Suprapubic skin (tissue), 4 donors: ENCODE measurements at regions not wholly inside any gene's neighbourhood (a gene's known extent, or its start where the extent isn't known, plus 50 kb on each side); places are given as distances from the start of the nearest gene placed in this dataset.

Experiments
- DNase-seq, 2 donors: peaks; one replicate each; pipeline ENCODE4 v3.0.0-alpha.2; 2019; ENCODE audit warnings: low spot score in 2 of 2
- H3K27ac ChIP-seq: fragments of 200-600 bp; sonication (generic); one replicate; pipeline ENCODE4 v1.5.1; 2019
- H3K27me3 ChIP-seq: fragments of 200-600 bp; sonication (generic); one replicate; pipeline ENCODE4 v1.5.1; 2019
- H3K36me3 ChIP-seq: fragments of 200-600 bp; sonication (generic); one replicate; pipeline ENCODE4 v1.5.1; 2019
- H3K4me1 ChIP-seq: fragments of 200-600 bp; sonication (generic); one replicate; pipeline ENCODE4 v1.5.1; 2019
- H3K4me3 ChIP-seq: fragments of 200-600 bp; sonication (generic); one replicate; pipeline ENCODE4 v1.5.1; 2019; ENCODE audit warnings: mild to moderate bottlenecking
- H3K9me3 ChIP-seq: fragments of 200-600 bp; sonication (generic); one replicate; pipeline ENCODE4 v1.5.1; 2019
- EP300 ChIP-seq: sonication (generic); formaldehyde crosslinking; IDR thresholded peaks from one replicate; pipeline ENCODE4 v1.6.1; 2017; ENCODE audit warnings: antibody characterized with exemption
- POLR2A ChIP-seq, 2 donors: fragments of 450-650 bp; IDR thresholded peaks; one replicate each; pipeline ENCODE4 v1.6.1; 2017; ENCODE audit warnings: antibody characterized with exemption in 2 of 2, mild to moderate bottlenecking in 2 of 2, moderate library complexity in 2 of 2
- POLR2AphosphoS5 ChIP-seq, 3 donors: sonication (generic); formaldehyde crosslinking; IDR thresholded peaks; one replicate each; pipeline ENCODE4 v1.6.1; 2017; ENCODE audit warnings: antibody characterized with exemption in 3 of 3
- WGBS: methylation state at CpG from one replicate; pipeline ENCODE4 v1.1.5; 2018; 5-methylcytosine and 5-hydroxymethylcytosine counted together
- TF ChIP-seq, protein P1 (sequence below), 2 donors: fragments of 200-600 bp in 1 of 2; fragments of 450-650 bp in 1 of 2; sonication (generic) in 1 of 2; IDR thresholded peaks; one replicate each; pipeline ENCODE4 v1.5.1; 2016 to 2019; ENCODE audit warnings: antibody characterized with exemption in 2 of 2, mild to moderate bottlenecking in 1 of 2, moderate library complexity in 1 of 2

DNA sequence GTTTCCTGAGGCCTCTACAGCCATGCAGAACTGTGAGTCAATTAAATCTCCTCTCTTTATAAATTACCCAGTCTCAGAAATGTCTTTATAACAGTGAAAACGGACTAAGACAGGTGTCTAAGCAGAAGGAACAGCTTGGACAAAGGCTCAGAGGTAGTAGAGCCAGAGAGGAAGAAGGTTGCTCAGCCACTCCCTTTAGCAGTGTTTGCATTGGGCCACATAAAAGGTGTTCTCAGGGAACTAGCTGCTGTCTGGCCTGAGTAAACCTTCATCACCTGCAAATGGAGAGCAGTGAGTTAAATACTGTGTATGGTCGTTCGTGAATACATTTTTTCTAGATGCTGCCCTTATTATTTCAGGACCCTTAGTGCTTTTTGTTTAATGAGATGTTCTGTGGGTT is 383.4 kb downstream of the EFNB2 start:
- 88% methylated on average over 3 of the region's 3 CpGs for WGBS
- H3K9me3 ChIP-seq: no peaks in the 10 kb centered on the region
- no peaks in the 10 kb centered on the region for H3K36me3 ChIP-seq
- no peak overlapping the region for H3K4me3 ChIP-seq
- no peak for TF ChIP-seq POLR2AphosphoS5 (IDR thresholded peaks at IDR 0.05)
- no peak for TF ChIP-seq POLR2A (IDR thresholded peaks at IDR 0.05)
- TF ChIP-seq, protein P1, sequence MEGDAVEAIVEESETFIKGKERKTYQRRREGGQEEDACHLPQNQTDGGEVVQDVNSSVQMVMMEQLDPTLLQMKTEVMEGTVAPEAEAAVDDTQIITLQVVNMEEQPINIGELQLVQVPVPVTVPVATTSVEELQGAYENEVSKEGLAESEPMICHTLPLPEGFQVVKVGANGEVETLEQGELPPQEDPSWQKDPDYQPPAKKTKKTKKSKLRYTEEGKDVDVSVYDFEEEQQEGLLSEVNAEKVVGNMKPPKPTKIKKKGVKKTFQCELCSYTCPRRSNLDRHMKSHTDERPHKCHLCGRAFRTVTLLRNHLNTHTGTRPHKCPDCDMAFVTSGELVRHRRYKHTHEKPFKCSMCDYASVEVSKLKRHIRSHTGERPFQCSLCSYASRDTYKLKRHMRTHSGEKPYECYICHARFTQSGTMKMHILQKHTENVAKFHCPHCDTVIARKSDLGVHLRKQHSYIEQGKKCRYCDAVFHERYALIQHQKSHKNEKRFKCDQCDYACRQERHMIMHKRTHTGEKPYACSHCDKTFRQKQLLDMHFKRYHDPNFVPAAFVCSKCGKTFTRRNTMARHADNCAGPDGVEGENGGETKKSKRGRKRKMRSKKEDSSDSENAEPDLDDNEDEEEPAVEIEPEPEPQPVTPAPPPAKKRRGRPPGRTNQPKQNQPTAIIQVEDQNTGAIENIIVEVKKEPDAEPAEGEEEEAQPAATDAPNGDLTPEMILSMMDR (IDR thresholded peaks at IDR 0.05): no peak
- no peak for TF ChIP-seq EP300
- peak overlapping the region; percentile 57 for H3K27ac ChIP-seq
- H3K27me3 ChIP-seq: no peaks in the 10 kb centered on the region
- no peak for DNase-seq
- no peaks in the 10 kb centered on the region for H3K4me1 ChIP-seq

DNA sequence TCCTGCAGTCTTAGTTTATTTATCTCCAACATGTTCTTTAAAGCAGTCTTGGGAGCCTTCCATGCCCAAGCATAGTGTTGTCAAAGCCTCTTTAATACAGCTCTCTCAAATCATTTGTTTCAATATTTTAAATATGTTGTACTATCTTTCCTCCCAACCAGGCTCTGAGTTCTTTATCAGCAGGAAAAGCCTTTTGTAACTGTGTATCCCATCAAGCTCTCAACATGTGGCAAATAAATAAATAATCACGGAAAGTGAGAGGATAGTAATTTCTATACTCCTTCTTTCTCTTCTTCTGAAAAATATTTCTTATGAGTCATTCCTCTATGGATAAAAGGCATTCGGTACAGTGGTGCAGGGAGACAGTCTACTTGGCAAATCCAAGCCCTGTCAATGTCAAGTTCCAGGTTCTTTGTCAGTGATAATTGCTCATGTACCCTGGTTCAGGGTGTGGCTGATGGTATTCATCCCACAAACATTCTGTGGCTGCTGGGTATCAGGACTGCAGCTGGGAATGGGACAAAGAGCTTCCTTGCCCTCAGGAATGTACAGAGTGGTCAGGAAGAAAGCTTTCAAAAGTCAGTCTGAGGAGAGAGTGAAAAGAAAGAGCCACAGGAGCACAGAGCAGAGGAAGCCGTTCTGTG is 384.3 kb downstream of the EFNB2 start:
- 36% methylated on average over 3 of the region's 3 CpGs for WGBS
- TF ChIP-seq, protein P1 (IDR thresholded peaks at IDR 0.05): no peak
- TF ChIP-seq POLR2A (IDR thresholded peaks at IDR 0.05): no peak
- no peak for TF ChIP-seq POLR2AphosphoS5 (IDR thresholded peaks at IDR 0.05)
- no peak for TF ChIP-seq EP300
- no peaks in the 10 kb centered on the region for H3K4me1 ChIP-seq
- DNase-seq: no peak
- H3K4me3 ChIP-seq: no peak overlapping the region
- H3K27me3 ChIP-seq: no peaks in the 10 kb centered on the region
- no peaks in the 10 kb centered on the region for H3K9me3 ChIP-seq
- no peaks in the 10 kb centered on the region for H3K36me3 ChIP-seq
- peak overlapping the region; percentile 57 for H3K27ac ChIP-seq

GRCh38 chr13:106145997-106146864 is 389.2 kb downstream of the EFNB2 start:
- H3K36me3 ChIP-seq: no peaks in the 10 kb centered on the region
- H3K27ac ChIP-seq: no peak overlapping the region
- no peak for DNase-seq
- no peaks in the 10 kb centered on the region for H3K9me3 ChIP-seq
- TF ChIP-seq EP300 (no peak), POLR2AphosphoS5 (IDR thresholded peaks at IDR 0.05) (no peak), POLR2A (IDR thresholded peaks at IDR 0.05) (no peak)
- TF ChIP-seq, protein P1 (IDR thresholded peaks at IDR 0.05): no peak
- H3K4me3 ChIP-seq: no peak overlapping the region
- WGBS: 90% methylated on average over 2 of the region's 2 CpGs
- no peaks in the 10 kb centered on the region for H3K27me3 ChIP-seq
- H3K4me1 ChIP-seq: peaks cover 8% of the 10 kb centered on the region

GRCh38 chr13:106145070-106145469 is 390.4 kb downstream of the EFNB2 start:
- no peak for TF ChIP-seq POLR2A (IDR thresholded peaks at IDR 0.05)
- TF ChIP-seq, protein P1 (IDR thresholded peaks at IDR 0.05): no peak
- no peak for TF ChIP-seq EP300
- TF ChIP-seq POLR2AphosphoS5 (IDR thresholded peaks at IDR 0.05): no peak
- Histone ChIP-seq H3K36me3 (no peaks in the 10 kb centered on the region), H3K27ac (peak overlapping the region; percentile 14), H3K4me1 (peaks cover 8% of the 10 kb centered on the region), H3K4me3 (no peak overlapping the region), H3K27me3 (no peaks in the 10 kb centered on the region), H3K9me3 (no peaks in the 10 kb centered on the region)
- DNase-seq: no peak
- WGBS: 90% methylated on average over 1 of the region's 1 CpG

DNA sequence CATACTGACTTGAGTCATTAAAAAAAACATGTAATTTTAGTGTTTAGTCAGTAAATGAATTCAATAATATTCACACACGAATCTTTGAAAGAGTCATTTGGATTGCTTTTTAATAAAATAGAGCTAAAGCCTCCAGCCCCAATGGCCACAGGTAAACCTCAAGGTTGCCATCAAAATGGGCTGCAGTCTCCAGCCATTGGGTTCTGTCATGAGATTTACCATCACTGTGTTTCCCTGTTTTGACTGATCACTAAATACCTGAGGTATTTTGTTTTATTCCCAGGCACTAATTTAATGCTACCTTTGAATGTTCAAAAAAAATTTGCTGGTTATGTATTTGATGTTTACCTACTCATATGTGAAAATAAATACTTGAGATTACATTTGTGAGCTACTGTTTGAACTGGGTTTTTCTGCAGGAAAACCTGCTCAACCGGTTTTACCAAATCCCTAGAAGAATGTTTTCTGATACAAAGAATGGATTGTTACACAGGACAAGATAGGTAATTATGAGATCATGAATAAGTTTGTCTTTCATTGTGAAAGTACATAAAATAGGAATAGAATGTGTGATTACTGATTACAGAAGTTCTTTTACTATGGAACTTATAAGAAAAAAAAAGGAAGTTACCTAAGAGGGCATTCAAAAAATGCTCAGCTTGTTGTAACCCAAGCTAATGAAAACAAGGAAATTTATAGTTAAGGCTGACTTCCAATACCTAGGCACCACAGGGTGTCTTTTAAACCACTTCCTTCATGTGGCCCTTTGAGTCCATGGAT is 391.3 kb downstream of the EFNB2 start:
- H3K4me1 ChIP-seq: peaks cover 8% of the 10 kb centered on the region
- no peak overlapping the region for H3K4me3 ChIP-seq
- TF ChIP-seq, protein P1 (IDR thresholded peaks at IDR 0.05): no peak
- TF ChIP-seq EP300 (no peak), POLR2AphosphoS5 (IDR thresholded peaks at IDR 0.05) (no peak)
- no peaks in the 10 kb centered on the region for H3K27me3 ChIP-seq
- H3K9me3 ChIP-seq: no peaks in the 10 kb centered on the region
- H3K27ac ChIP-seq: peak overlapping the region; percentile 14
- DNase-seq: no peak
- no peaks in the 10 kb centered on the region for H3K36me3 ChIP-seq
- WGBS: 50% methylated on average over 2 of the region's 2 CpGs
